ENCODE measurements at regions not wholly inside any gene's neighbourhood (a gene's known extent, or its start where the extent isn't known, plus 50 kb on each side); places are given as distances from the start of the nearest gene placed in this dataset.

- no peak overlapping the region for H3K27ac ChIP-seq (ENCODE audit: low read depth, low read length)
- no peak overlapping the region for H3K4me3 ChIP-seq (ENCODE audit: low read length)
- no peak overlapping the region for H3K9ac ChIP-seq (ENCODE audit: low read depth, low read length)
- H3K9me3 ChIP-seq (ENCODE audit: insufficient read depth, low read depth, low read length), result no peaks in the 10 kb centered on the region
- H3K36me3 ChIP-seq (ENCODE audit: insufficient read depth, low read length), result no peaks in the 10 kb centered on the region
- H3K27me3 ChIP-seq (ENCODE audit: insufficient read depth, low read length), result no peaks in the 10 kb centered on the region
- 94% methylated on average over 3 of the region's 3 CpGs for WGBS
- H3K4me1 ChIP-seq (ENCODE audit: insufficient read depth, low read length), result no peaks in the 10 kb centered on the region
These were observed 439.2 kb downstream of the SETBP1 start for GRCh38 chr18:45119876-45120275.

GRCh38 chr18:45121146-45121545 is 440.5 kb downstream of the SETBP1 start:
- Histone ChIP-seq H3K27me3 (ENCODE audit: insufficient read depth, low read length) (no peaks in the 10 kb centered on the region), H3K9ac (ENCODE audit: low read depth, low read length) (no peak overlapping the region), H3K36me3 (ENCODE audit: insufficient read depth, low read length) (no peaks in the 10 kb centered on the region), H3K9me3 (ENCODE audit: insufficient read depth, low read depth, low read length) (no peaks in the 10 kb centered on the region), H3K4me3 (ENCODE audit: low read length) (no peak overlapping the region), H3K27ac (ENCODE audit: low read depth, low read length) (no peak overlapping the region), H3K4me1 (ENCODE audit: insufficient read depth, low read length) (no peaks in the 10 kb centered on the region)
- WGBS, result 97% methylated on average over 1 of the region's 1 CpG

GRCh38 chr18:45122506-45122905 is 441.8 kb downstream of the SETBP1 start:
- Histone ChIP-seq H3K4me1 (ENCODE audit: insufficient read depth, low read length) (no peaks in the 10 kb centered on the region), H3K27me3 (ENCODE audit: insufficient read depth, low read length) (no peaks in the 10 kb centered on the region), H3K36me3 (ENCODE audit: insufficient read depth, low read length) (no peaks in the 10 kb centered on the region), H3K27ac (ENCODE audit: low read depth, low read length) (no peak overlapping the region), H3K4me3 (ENCODE audit: low read length) (no peak overlapping the region), H3K9ac (ENCODE audit: low read depth, low read length) (no peak overlapping the region), H3K9me3 (ENCODE audit: insufficient read depth, low read depth, low read length) (no peaks in the 10 kb centered on the region)
- 91% methylated on average over 1 of the region's 1 CpG for WGBS

- no peaks in the 10 kb centered on the region for H3K27me3 ChIP-seq (ENCODE audit: insufficient read depth, low read length)
- H3K4me1 ChIP-seq (ENCODE audit: insufficient read depth, low read length), result no peaks in the 10 kb centered on the region
- H3K9me3 ChIP-seq (ENCODE audit: insufficient read depth, low read depth, low read length), result no peaks in the 10 kb centered on the region
These were observed 446.7 kb downstream of the SETBP1 start for GRCh38 chr18:45127405-45127804.

GRCh38 chr18:45133276-45133675 is 452.6 kb downstream of the SETBP1 start:
- no peaks in the 10 kb centered on the region for H3K9me3 ChIP-seq (ENCODE audit: insufficient read depth, low read depth, low read length)
- H3K9ac ChIP-seq (ENCODE audit: low read depth, low read length), result no peak overlapping the region
- H3K4me1 ChIP-seq (ENCODE audit: insufficient read depth, low read length), result no peaks in the 10 kb centered on the region
- no peak overlapping the region for H3K27ac ChIP-seq (ENCODE audit: low read depth, low read length)
- H3K4me3 ChIP-seq (ENCODE audit: low read length), result no peak overlapping the region
- H3K36me3 ChIP-seq (ENCODE audit: insufficient read depth, low read length), result no peaks in the 10 kb centered on the region
- 75% methylated on average over 1 of the region's 1 CpG for WGBS
- H3K27me3 ChIP-seq (ENCODE audit: insufficient read depth, low read length), result no peaks in the 10 kb centered on the region

More at GRCh38 chr18:45127405-45127804, 446.7 kb downstream of the SETBP1 start:
- Histone ChIP-seq H3K4me3 (ENCODE audit: low read length) (no peak overlapping the region), H3K36me3 (ENCODE audit: insufficient read depth, low read length) (no peaks in the 10 kb centered on the region), H3K9ac (ENCODE audit: low read depth, low read length) (no peak overlapping the region), H3K27ac (ENCODE audit: low read depth, low read length) (no peak overlapping the region)

- H3K27me3 ChIP-seq (ENCODE audit: insufficient read depth, low read length), result no peaks in the 10 kb centered on the region
- no peak overlapping the region for H3K4me3 ChIP-seq (ENCODE audit: low read length)
- 92% methylated on average over 3 of the region's 3 CpGs for WGBS
- H3K36me3 ChIP-seq (ENCODE audit: insufficient read depth, low read length), result no peaks in the 10 kb centered on the region
- H3K27ac ChIP-seq (ENCODE audit: low read depth, low read length), result no peak overlapping the region
- no peaks in the 10 kb centered on the region for H3K4me1 ChIP-seq (ENCODE audit: insufficient read depth, low read length)
- no peak overlapping the region for H3K9ac ChIP-seq (ENCODE audit: low read depth, low read length)
- no peaks in the 10 kb centered on the region; the same call in 1 of the 2 replicates for H3K9me3 ChIP-seq (ENCODE audit: insufficient read depth, low read depth, low read length)
These were observed 455.8 kb downstream of the SETBP1 start for GRCh38 chr18:45136381-45137086.

GRCh38 chr18:45137087-45137419 is 456.4 kb downstream of the SETBP1 start:
- no peaks in the 10 kb centered on the region; the same call in 1 of the 2 replicates for H3K9me3 ChIP-seq (ENCODE audit: insufficient read depth, low read depth, low read length)
- H3K4me3 ChIP-seq (ENCODE audit: low read length), result no peak overlapping the region
- no peak overlapping the region for H3K27ac ChIP-seq (ENCODE audit: low read depth, low read length)
- H3K36me3 ChIP-seq (ENCODE audit: insufficient read depth, low read length), result no peaks in the 10 kb centered on the region
- no peaks in the 10 kb centered on the region for H3K4me1 ChIP-seq (ENCODE audit: insufficient read depth, low read length)
- no peaks in the 10 kb centered on the region for H3K27me3 ChIP-seq (ENCODE audit: insufficient read depth, low read length)
- no peak overlapping the region for H3K9ac ChIP-seq (ENCODE audit: low read depth, low read length)

- Histone ChIP-seq H3K4me3 (ENCODE audit: low read length) (no peak overlapping the region), H3K27me3 (ENCODE audit: insufficient read depth, low read length) (no peaks in the 10 kb centered on the region), H3K9me3 (ENCODE audit: insufficient read depth, low read depth, low read length) (no peaks in the 10 kb centered on the region; the same call in 1 of the 2 replicates), H3K27ac (ENCODE audit: low read depth, low read length) (no peak overlapping the region), H3K4me1 (ENCODE audit: insufficient read depth, low read length) (no peaks in the 10 kb centered on the region), H3K9ac (ENCODE audit: low read depth, low read length) (no peak overlapping the region), H3K36me3 (ENCODE audit: insufficient read depth, low read length) (no peaks in the 10 kb centered on the region)
- WGBS, result 83% methylated on average over 4 of the region's 4 CpGs
These were observed 458.8 kb downstream of the SETBP1 start for GRCh38 chr18:45139478-45139877.

GRCh38 chr18:45142868-45143267 is 462.2 kb downstream of the SETBP1 start:
- 67% methylated on average over 1 of the region's 1 CpG for WGBS
- Histone ChIP-seq H3K36me3 (ENCODE audit: insufficient read depth, low read length) (no peaks in the 10 kb centered on the region), H3K4me1 (ENCODE audit: insufficient read depth, low read length) (0 out of 2 replicates have a peak, but pooled peaks cover 3% of the 10 kb centered on the region), H3K27me3 (ENCODE audit: insufficient read depth, low read length) (no peaks in the 10 kb centered on the region), H3K9ac (ENCODE audit: low read depth, low read length) (no peak overlapping the region), H3K4me3 (ENCODE audit: low read length) (no peak overlapping the region), H3K27ac (ENCODE audit: low read depth, low read length) (no peak overlapping the region), H3K9me3 (ENCODE audit: insufficient read depth, low read depth, low read length) (no peaks in the 10 kb centered on the region; the same call in 1 of the 2 replicates)

- 95% methylated on average over 4 of the region's 4 CpGs for WGBS
- no peaks in the 10 kb centered on the region for H3K36me3 ChIP-seq (ENCODE audit: insufficient read depth, low read length)
- H3K9me3 ChIP-seq (ENCODE audit: insufficient read depth, low read depth, low read length), result no peaks in the 10 kb centered on the region
- H3K4me3 ChIP-seq (ENCODE audit: low read length), result no peak overlapping the region
- H3K27ac ChIP-seq (ENCODE audit: low read depth, low read length), result no peak overlapping the region
- H3K9ac ChIP-seq (ENCODE audit: low read depth, low read length), result no peak overlapping the region
- no peaks in the 10 kb centered on the region for H3K27me3 ChIP-seq (ENCODE audit: insufficient read depth, low read length)
- H3K4me1 ChIP-seq (ENCODE audit: insufficient read depth, low read length), result peaks cover 7% of the 10 kb centered on the region; the same call in 1 of the 2 replicates
These were observed 465.6 kb upstream of the SLC14A2 start for GRCh38 chr18:45149712-45150111.

- Histone ChIP-seq H3K4me1 (ENCODE audit: insufficient read depth, low read length) (peaks cover 7% of the 10 kb centered on the region; the same call in 1 of the 2 replicates), H3K9me3 (ENCODE audit: insufficient read depth, low read depth, low read length) (no peaks in the 10 kb centered on the region), H3K9ac (ENCODE audit: low read depth, low read length) (no peak overlapping the region), H3K4me3 (ENCODE audit: low read length) (no peak overlapping the region), H3K36me3 (ENCODE audit: insufficient read depth, low read length) (no peaks in the 10 kb centered on the region), H3K27ac (ENCODE audit: low read depth, low read length) (no peak overlapping the region), H3K27me3 (ENCODE audit: insufficient read depth, low read length) (no peaks in the 10 kb centered on the region)
- 93% methylated on average over 2 of the region's 2 CpGs for WGBS
These were observed 463.6 kb upstream of the SLC14A2 start for GRCh38 chr18:45151645-45152044.

GRCh38 chr18:45155526-45155925 is 459.8 kb upstream of the SLC14A2 start:
- no peaks in the 10 kb centered on the region for H3K36me3 ChIP-seq (ENCODE audit: insufficient read depth, low read length)

More at GRCh38 chr18:45155526-45155925, 459.8 kb upstream of the SLC14A2 start:
- H3K4me1 ChIP-seq (ENCODE audit: insufficient read depth, low read length), result no peaks in the 10 kb centered on the region
- H3K9ac ChIP-seq (ENCODE audit: low read depth, low read length), result no peak overlapping the region
- H3K27me3 ChIP-seq (ENCODE audit: insufficient read depth, low read length), result no peaks in the 10 kb centered on the region
- no peaks in the 10 kb centered on the region for H3K9me3 ChIP-seq (ENCODE audit: insufficient read depth, low read depth, low read length)
- no peak overlapping the region for H3K4me3 ChIP-seq (ENCODE audit: low read length)
- no peak overlapping the region for H3K27ac ChIP-seq (ENCODE audit: low read depth, low read length)
